ENCODE measurements at regions not wholly inside any gene's neighbourhood (a gene's known extent, or its start where the extent isn't known, plus 50 kb on each side); places are given as distances from the start of the nearest gene placed in this dataset.

GRCh38 chr10:29931833-29932232, 127.6 kb downstream of the JCAD start:
- Mint-ChIP-seq H3K27me3 (ENCODE audit: low read depth) (peaks cover 6% of the 10 kb centered on the region; the same call in 1 of the 2 replicates), H3K36me3 (ENCODE audit: insufficient read depth in 1 of 3, low read depth in 3 of 3) (0 out of 7 replicates have a peak, but pooled peaks cover 0 to 2% (median 0%) of the 10 kb centered on the region in 3 experiments), H3K27ac (no peak overlapping the region), H3K9me3 (no peaks in the 10 kb centered on the region; a peak in 1 of 5 replicates), H3K4me1 (peaks cover 5 to 6% of the 10 kb centered on the region in 2 experiments), H3K4me3 (no peak overlapping the region)
- H4K8ac ChIP-seq (replicated peaks; ENCODE audit: insufficient read length, low read depth, low read length): no peak overlapping the region
- no peak overlapping the region for H3K4ac ChIP-seq (ENCODE audit: low read depth, low read length)
- no peak overlapping the region for H3K18ac ChIP-seq (ENCODE audit: insufficient read length, low read depth, low read length)
- H3K14ac ChIP-seq (ENCODE audit: insufficient read depth, low read length): no peak overlapping the region
- H3K79me1 ChIP-seq (ENCODE audit: insufficient read depth, low read depth, low read length, poor library complexity, severe bottlenecking): no peaks in the 10 kb centered on the region
- no peaks in the 10 kb centered on the region for H3K9me3 ChIP-seq (ENCODE audit: control insufficient read depth, low read depth, low read length)
- no peak overlapping the region for H2AK5ac ChIP-seq (ENCODE audit: insufficient read length, low read length)
- H3K79me2 ChIP-seq (ENCODE audit: insufficient read depth, low read length): no peaks in the 10 kb centered on the region
- H2BK20ac ChIP-seq (ENCODE audit: low read depth, low read length, poor library complexity, severe bottlenecking): no peak overlapping the region
- no peak overlapping the region for H2BK5ac ChIP-seq (ENCODE audit: insufficient read length, low read length)
- no peak overlapping the region for H3K4me2 ChIP-seq (ENCODE audit: insufficient read depth, insufficient read length, low read length)
- H3K4me1 ChIP-seq (ENCODE audit: insufficient read depth, low read length): no peaks in the 10 kb centered on the region
- H3K23ac ChIP-seq (ENCODE audit: insufficient read length, low read depth, low read length): no peak overlapping the region
- no peak overlapping the region for H3T11ph ChIP-seq (ENCODE audit: low read length)
- no CpG with 5 or more reads among the region's 2 CpGs for WGBS (ENCODE audit: extremely low coverage, insufficient read length, low lambda C conversion rate)
- H2BK12ac ChIP-seq (ENCODE audit: insufficient read length, low read depth, low read length): no peak overlapping the region
- H2BK120ac ChIP-seq (ENCODE audit: low read depth, low read length, poor library complexity, severe bottlenecking): no peak overlapping the region
- no peak overlapping the region for H3K27ac ChIP-seq (ENCODE audit: insufficient read length, low read depth, low read length)
- no peak for TF ChIP-seq CTCF (conservative IDR thresholded peaks at IDR 0.05)
- H2AFZ ChIP-seq (ENCODE audit: low read length): no peak overlapping the region
- H3K27me3 ChIP-seq (ENCODE audit: insufficient read depth, low read length): no peaks in the 10 kb centered on the region
- no peaks in the 10 kb centered on the region for H3K23me2 ChIP-seq (ENCODE audit: insufficient read length, low read depth, low read length, poor library complexity, severe bottlenecking)
- no peak for DNase-seq
- H2BK15ac ChIP-seq (ENCODE audit: low read depth, low read length): no peak overlapping the region
- H4K5ac ChIP-seq (ENCODE audit: insufficient read length, low read depth, low read length): no peak overlapping the region
- H3K56ac ChIP-seq (ENCODE audit: insufficient read length, low read depth, low read length): no peak overlapping the region
- no peaks in the 10 kb centered on the region for H4K20me1 ChIP-seq (ENCODE audit: control insufficient read depth, insufficient read depth, insufficient read length)
- H4K91ac ChIP-seq (ENCODE audit: insufficient read length, low read depth, low read length): no peak overlapping the region
- no peak overlapping the region for H3K9ac ChIP-seq (ENCODE audit: extremely low read depth, insufficient read length, low read length)
